Stimulated activated effector memory CD8-positive, alpha-beta T cell treated with anti-CD3 and anti-CD28 coated beads, Interleukin-12 subunit alpha, Interleukin-12 subunit beta, amount 100 ng/mL, for 72 hours (primary cell): ENCODE measurements at regions not wholly inside any gene's neighbourhood (a gene's known extent, or its start where the extent isn't known, plus 50 kb on each side); places are given as distances from the start of the nearest gene placed in this dataset.

ENCODE experiments used
- ATAC-seq: fragments of 150-1000 bp; cut with Tn5 transposase; 2 replicates; pipeline ENCODE4 v1.10.0; 2021
- DNase-seq, 2 donors: peaks; one replicate each; pipeline ENCODE4 v3.0.0; 2021 to 2022; ENCODE audit warnings: low spot score in 2 of 2
- H3K27ac Mint-ChIP-seq: one replicate; pipeline ENCODE4 v1.8.0; 2022; ENCODE audit warnings: mild to moderate bottlenecking, mixed read lengths
- H3K36me3 Mint-ChIP-seq: one replicate; pipeline ENCODE4 v1.8.0; 2022; ENCODE audit warnings: mild to moderate bottlenecking, mixed read lengths
- H3K4me1 Mint-ChIP-seq: one replicate; pipeline ENCODE4 v1.8.0; 2022; ENCODE audit warnings: mixed read lengths
- H3K4me3 Mint-ChIP-seq: one replicate; pipeline ENCODE4 v1.8.0; 2022; ENCODE audit warnings: mild to moderate bottlenecking, mixed read lengths
- H3K9me3 Mint-ChIP-seq: one replicate; pipeline ENCODE4 v1.8.0; 2022; ENCODE audit warnings: mixed read lengths

DNA sequence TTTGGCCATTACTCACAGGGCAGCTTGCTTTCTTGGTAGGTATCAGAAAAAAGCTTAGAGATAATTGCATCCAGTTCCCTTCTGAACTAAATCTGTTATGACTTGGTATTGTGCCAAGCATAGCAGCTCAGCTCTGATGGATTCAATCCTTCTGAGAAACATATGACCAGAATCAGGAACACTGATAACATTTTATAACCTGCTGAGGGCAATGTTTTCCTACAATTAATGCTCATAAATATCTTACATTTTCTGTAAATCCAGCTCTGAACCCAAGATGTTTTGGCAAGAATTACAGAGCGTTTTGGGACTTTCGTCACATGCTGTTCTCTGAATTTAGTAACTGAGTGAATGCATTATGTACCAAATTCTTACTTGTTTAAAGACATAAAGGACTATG lies 167.8 kb downstream of the KIF20B start:
- H3K4me1 Mint-ChIP-seq: no peaks in the 10 kb centered on the region
- H3K36me3 Mint-ChIP-seq: no peaks in the 10 kb centered on the region
- ATAC-seq: no peak
- no peak overlapping the region for H3K27ac Mint-ChIP-seq
- no peak for DNase-seq
- no peaks in the 10 kb centered on the region for H3K9me3 Mint-ChIP-seq
- no peak overlapping the region for H3K4me3 Mint-ChIP-seq

GRCh38 chr10:89869592-89870156 lies 168.3 kb downstream of the KIF20B start:
- no peak overlapping the region for H3K27ac Mint-ChIP-seq
- H3K4me1 Mint-ChIP-seq: no peaks in the 10 kb centered on the region
- DNase-seq (no peak), ATAC-seq (no peak)
- no peak overlapping the region for H3K4me3 Mint-ChIP-seq
- H3K36me3 Mint-ChIP-seq: no peaks in the 10 kb centered on the region
- no peaks in the 10 kb centered on the region for H3K9me3 Mint-ChIP-seq

DNA sequence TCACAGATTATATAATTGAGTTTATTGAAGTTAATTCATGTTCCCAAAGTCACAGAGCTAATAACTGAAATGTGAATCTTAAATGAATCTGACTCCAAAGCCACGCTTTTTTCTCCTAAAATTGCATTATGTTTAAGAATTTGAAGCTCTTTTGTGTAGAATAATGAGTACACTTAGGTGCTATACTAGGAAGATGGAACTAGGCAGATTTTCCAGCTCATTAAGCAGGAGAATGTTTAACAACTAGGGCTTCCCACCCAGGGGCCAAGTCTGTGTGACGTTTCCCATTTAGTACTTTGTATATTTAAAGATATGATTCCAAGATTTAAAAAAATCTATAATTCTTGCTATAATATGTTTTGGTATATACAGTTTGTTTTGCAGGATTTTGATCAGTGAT lies 169.5 kb downstream of the KIF20B start:
- Mint-ChIP-seq H3K4me3 (no peak overlapping the region), H3K27ac (no peak overlapping the region), H3K4me1 (no peaks in the 10 kb centered on the region), H3K36me3 (no peaks in the 10 kb centered on the region), H3K9me3 (no peaks in the 10 kb centered on the region)
- ATAC-seq: no peak
- no peak for DNase-seq

GRCh38 chr10:89873055-89873454 lies 171.7 kb downstream of the KIF20B start:
- Mint-ChIP-seq H3K4me3 (no peak overlapping the region), H3K27ac (no peak overlapping the region), H3K9me3 (no peaks in the 10 kb centered on the region), H3K4me1 (no peaks in the 10 kb centered on the region), H3K36me3 (no peaks in the 10 kb centered on the region)
- ATAC-seq (no peak), DNase-seq (no peak)

- no peaks in the 10 kb centered on the region for H3K36me3 Mint-ChIP-seq
- H3K27ac Mint-ChIP-seq: no peak overlapping the region
- H3K4me1 Mint-ChIP-seq: no peaks in the 10 kb centered on the region
- DNase-seq: no peak
- H3K4me3 Mint-ChIP-seq: no peak overlapping the region
- ATAC-seq: no peak
- H3K9me3 Mint-ChIP-seq: no peaks in the 10 kb centered on the region
These were observed 174.2 kb downstream of the KIF20B start for GRCh38 chr10:89875557-89875956.

DNA sequence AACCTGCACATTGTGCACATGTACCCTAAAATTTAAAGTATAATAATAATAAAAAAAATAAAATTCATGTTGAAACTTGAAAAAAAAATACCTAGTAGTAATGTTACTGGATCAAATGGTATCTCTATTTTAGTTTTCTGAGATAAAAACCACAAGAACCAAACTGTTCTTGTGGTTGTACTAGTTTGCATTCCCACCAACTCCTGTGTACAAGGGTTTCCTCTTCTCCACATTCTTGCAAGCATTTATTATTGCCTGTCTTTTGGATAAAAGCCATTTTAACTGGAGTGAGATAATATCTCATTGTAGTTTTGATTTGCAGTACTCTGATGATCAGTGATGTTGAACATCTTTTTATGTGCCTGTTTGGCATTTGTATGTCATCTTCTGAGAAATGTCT lies 177.7 kb downstream of the KIF20B start:
- Mint-ChIP-seq H3K4me3 (no peak overlapping the region), H3K4me1 (no peaks in the 10 kb centered on the region), H3K9me3 (peaks cover 3% of the 10 kb centered on the region), H3K36me3 (no peaks in the 10 kb centered on the region), H3K27ac (no peak overlapping the region)
- ATAC-seq (no peak), DNase-seq (no peak)

GRCh38 chr10:89887406-89887805 lies 186.0 kb downstream of the KIF20B start:
- ATAC-seq: no peak
- no peak for DNase-seq
- Mint-ChIP-seq H3K9me3 (peaks cover 3% of the 10 kb centered on the region), H3K27ac (no peak overlapping the region), H3K4me1 (no peaks in the 10 kb centered on the region), H3K4me3 (no peak overlapping the region), H3K36me3 (no peaks in the 10 kb centered on the region)

DNA sequence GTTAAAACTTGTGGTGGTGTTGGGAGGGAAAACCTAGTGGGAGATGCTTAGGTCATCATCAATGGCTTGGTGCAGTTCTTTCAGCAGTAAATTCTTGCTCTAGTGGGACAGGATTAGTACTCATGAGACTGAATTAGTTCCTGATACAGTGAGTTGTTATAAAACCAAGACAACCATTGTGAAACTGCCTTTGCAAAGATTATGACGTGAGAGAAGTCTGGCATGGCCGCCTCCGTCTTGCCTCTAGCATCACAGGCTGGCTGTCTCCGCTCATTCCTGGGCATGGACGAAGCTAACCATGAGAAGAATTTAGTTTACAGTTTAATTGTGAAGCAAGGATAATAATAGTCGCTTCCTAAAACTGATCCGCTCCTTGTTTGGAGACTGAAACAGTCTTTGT lies 186.4 kb downstream of the KIF20B start:
- DNase-seq: no peak
- Mint-ChIP-seq H3K4me1 (no peaks in the 10 kb centered on the region), H3K36me3 (no peaks in the 10 kb centered on the region), H3K9me3 (no peaks in the 10 kb centered on the region), H3K4me3 (no peak overlapping the region), H3K27ac (no peak overlapping the region)
- ATAC-seq: peak; percentile 40

DNA sequence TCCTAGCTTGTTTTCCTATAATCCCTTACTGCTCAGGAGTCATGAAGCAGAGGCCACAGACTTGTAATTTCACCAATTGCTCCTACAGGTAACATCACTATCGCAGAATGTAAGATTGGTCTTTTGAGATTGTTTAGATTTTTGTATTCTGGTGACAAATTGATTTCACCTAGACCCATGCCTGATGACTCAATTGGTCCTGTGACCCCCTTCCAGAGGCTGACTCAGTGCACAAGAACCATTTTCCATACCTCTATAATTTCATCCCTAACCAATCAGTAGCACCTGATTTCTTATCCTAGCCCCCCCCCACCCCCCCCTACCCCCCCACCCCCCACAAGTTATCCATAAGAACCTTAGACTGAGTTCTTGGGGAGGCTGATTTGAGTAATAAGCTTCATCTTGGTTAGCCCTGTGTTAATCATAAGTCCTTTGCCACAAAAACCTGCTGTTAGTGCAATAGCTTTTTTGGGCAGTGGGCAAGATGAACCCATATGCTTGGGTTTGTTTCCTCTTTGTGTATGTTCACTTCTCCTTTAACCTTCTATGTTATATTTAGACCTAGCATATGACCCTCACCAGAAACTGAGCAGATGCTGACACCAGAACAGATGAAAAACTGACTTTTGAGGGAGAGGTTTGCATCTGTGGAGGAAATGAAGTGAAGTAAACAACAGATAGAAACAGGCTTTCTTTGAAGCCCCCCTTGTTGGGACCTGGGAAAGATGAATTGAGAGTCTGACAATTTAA lies 187.1 kb downstream of the KIF20B start:
- H3K4me3 Mint-ChIP-seq: no peak overlapping the region
- no peaks in the 10 kb centered on the region for H3K36me3 Mint-ChIP-seq
- no peaks in the 10 kb centered on the region for H3K4me1 Mint-ChIP-seq
- no peak for DNase-seq
- ATAC-seq: no peak
- H3K9me3 Mint-ChIP-seq: no peaks in the 10 kb centered on the region
- H3K27ac Mint-ChIP-seq: no peak overlapping the region

GRCh38 chr10:89889606-89890005 lies 188.2 kb downstream of the KIF20B start:
- Mint-ChIP-seq H3K9me3 (no peaks in the 10 kb centered on the region), H3K4me3 (no peak overlapping the region), H3K4me1 (no peaks in the 10 kb centered on the region), H3K36me3 (no peaks in the 10 kb centered on the region), H3K27ac (no peak overlapping the region)
- DNase-seq (no peak), ATAC-seq (no peak)

DNA sequence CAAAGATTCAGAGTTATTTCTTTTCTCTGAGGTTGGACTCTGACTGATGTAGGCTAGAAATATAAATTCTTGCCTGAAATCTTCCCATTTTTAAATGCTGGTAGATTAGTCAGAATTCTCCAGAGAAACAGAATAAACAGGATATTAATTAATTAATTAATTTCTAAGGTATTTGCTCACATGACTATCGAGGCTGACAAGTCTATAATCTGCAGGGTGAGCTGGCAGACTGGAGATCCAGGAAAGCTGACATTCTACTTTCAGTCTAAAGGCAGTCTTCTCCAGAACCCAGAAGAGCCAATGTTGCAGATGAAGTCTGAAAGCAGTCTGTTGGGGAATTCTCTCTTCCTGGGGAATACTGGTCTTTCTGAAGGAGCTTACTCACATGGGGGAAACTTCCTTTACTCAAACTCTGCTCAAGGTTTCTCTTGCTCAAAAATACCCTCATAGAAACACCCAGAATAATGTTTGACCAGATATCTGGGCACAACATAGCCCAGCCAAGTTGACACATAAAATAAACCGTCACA lies 189.7 kb downstream of the KIF20B start:
- DNase-seq: no peak
- Mint-ChIP-seq H3K27ac (no peak overlapping the region), H3K9me3 (no peaks in the 10 kb centered on the region), H3K36me3 (no peaks in the 10 kb centered on the region), H3K4me3 (no peak overlapping the region), H3K4me1 (no peaks in the 10 kb centered on the region)
- no peak for ATAC-seq

GRCh38 chr10:89894051-89894450 lies 192.7 kb downstream of the KIF20B start:
- H3K9me3 Mint-ChIP-seq: no peaks in the 10 kb centered on the region
- no peaks in the 10 kb centered on the region for H3K36me3 Mint-ChIP-seq
- no peak for ATAC-seq
- no peak for DNase-seq
- no peak overlapping the region for H3K4me3 Mint-ChIP-seq
- H3K4me1 Mint-ChIP-seq: no peaks in the 10 kb centered on the region
- no peak overlapping the region for H3K27ac Mint-ChIP-seq

DNA sequence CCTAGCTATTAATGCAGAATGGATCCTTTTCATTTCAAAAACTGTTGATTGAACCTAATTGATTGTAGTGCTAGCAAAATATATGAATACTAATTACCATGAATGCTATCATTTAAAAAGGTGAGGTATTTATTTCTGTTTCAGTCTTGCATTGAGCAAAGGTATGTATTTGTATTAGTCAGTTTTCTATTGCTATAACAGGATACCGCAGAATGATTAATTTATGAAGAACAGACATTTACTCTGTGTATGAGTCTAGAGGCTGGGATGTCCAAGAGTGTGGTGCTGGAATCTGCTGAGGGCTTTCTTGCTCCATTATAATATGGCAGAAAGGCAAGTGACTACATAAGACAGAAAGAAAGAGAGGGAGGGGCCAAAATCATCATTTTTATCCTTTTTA lies 199.2 kb downstream of the KIF20B start:
- Mint-ChIP-seq H3K9me3 (no peaks in the 10 kb centered on the region), H3K4me3 (no peak overlapping the region), H3K27ac (no peak overlapping the region), H3K4me1 (no peaks in the 10 kb centered on the region), H3K36me3 (no peaks in the 10 kb centered on the region)
- DNase-seq (no peak), ATAC-seq (peak; percentile 72)

- Mint-ChIP-seq H3K36me3 (no peaks in the 10 kb centered on the region), H3K9me3 (no peaks in the 10 kb centered on the region)
These were observed 200.5 kb downstream of the KIF20B start for GRCh38 chr10:89901895-89902294.

GRCh38 chr10:89904755-89905154 lies 203.4 kb downstream of the KIF20B start:
- no peaks in the 10 kb centered on the region for H3K9me3 Mint-ChIP-seq
- no peak overlapping the region for H3K4me3 Mint-ChIP-seq
- DNase-seq: no peak
- H3K27ac Mint-ChIP-seq: no peak overlapping the region
- H3K4me1 Mint-ChIP-seq: no peaks in the 10 kb centered on the region
- H3K36me3 Mint-ChIP-seq: no peaks in the 10 kb centered on the region
- peak; percentile 77 for ATAC-seq

More at GRCh38 chr10:89901895-89902294, 200.5 kb downstream of the KIF20B start:
- no peak overlapping the region for H3K4me3 Mint-ChIP-seq
- H3K27ac Mint-ChIP-seq: no peak overlapping the region
- no peaks in the 10 kb centered on the region for H3K4me1 Mint-ChIP-seq
- ATAC-seq: no peak
- no peak for DNase-seq

DNA sequence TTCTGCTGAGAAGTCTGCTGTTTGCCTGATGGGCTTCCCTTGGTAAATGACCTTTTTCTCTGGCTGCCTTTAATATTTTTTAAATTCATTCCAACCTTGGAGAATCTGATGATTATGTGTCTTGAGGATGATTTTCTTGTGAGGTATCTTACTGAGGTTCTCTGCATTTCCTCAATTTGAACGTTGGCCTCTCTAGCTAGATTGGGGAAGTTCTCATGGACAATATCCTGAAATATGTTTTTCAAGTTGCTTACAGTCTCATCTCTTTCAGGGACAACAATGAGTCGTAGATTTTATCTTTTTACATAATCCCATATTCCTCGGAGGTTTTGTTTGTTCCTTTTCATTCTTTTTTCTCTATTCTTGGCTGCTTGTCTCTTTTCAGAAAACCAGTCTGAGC lies 208.4 kb downstream of the KIF20B start:
- Mint-ChIP-seq H3K9me3 (no peaks in the 10 kb centered on the region), H3K27ac (no peak overlapping the region), H3K4me1 (no peaks in the 10 kb centered on the region), H3K4me3 (no peak overlapping the region), H3K36me3 (no peaks in the 10 kb centered on the region)
- ATAC-seq: no peak
- no peak for DNase-seq
